ENCODE measurements at regions not wholly inside any gene's neighbourhood (a gene's known extent, or its start where the extent isn't known, plus 50 kb on each side); places are given as distances from the start of the nearest gene placed in this dataset.
"Not testable (repeated sequence)": the region's sequence is repeated elsewhere in the genome, so short reads cannot be mapped to it uniquely, and the experiment has no call there.

GRCh38 chr3:176605553-176605952 is 591.7 kb downstream of the TBL1XR1 start:
- TF ChIP-seq, protein P1, sequence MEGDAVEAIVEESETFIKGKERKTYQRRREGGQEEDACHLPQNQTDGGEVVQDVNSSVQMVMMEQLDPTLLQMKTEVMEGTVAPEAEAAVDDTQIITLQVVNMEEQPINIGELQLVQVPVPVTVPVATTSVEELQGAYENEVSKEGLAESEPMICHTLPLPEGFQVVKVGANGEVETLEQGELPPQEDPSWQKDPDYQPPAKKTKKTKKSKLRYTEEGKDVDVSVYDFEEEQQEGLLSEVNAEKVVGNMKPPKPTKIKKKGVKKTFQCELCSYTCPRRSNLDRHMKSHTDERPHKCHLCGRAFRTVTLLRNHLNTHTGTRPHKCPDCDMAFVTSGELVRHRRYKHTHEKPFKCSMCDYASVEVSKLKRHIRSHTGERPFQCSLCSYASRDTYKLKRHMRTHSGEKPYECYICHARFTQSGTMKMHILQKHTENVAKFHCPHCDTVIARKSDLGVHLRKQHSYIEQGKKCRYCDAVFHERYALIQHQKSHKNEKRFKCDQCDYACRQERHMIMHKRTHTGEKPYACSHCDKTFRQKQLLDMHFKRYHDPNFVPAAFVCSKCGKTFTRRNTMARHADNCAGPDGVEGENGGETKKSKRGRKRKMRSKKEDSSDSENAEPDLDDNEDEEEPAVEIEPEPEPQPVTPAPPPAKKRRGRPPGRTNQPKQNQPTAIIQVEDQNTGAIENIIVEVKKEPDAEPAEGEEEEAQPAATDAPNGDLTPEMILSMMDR (IDR thresholded peaks at IDR 0.05 in 4 of 5, conservative IDR thresholded peaks at IDR 0.05 in 1 of 5) = not testable (repeated sequence)
- not testable (repeated sequence) for TF ChIP-seq POLR2A (IDR thresholded peaks at IDR 0.05)

Measured in gastrocnemius medialis (tissue), 4 donors.